ENCODE measurements at regions not wholly inside any gene's neighbourhood (a gene's known extent, or its start where the extent isn't known, plus 50 kb on each side); places are given as distances from the start of the nearest gene placed in this dataset.

DNA sequence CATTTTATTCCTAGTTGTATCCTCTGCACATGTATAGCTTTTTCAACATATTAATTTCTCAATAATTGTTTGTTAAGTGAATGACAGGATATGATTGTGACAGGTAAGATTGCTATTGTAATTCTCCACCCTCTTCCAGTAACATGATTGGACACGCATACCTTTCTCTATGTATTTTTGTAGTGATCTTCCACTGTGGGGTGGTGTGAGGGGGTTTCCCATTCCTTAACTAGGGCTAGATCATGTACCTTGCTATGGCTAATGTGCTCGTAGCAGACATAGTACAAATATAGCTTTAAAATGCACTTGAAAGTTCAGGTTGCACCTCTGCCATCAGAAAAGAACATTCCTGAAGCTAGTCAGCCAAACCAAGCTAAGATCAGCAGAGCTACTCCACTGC, 2392.8 kb upstream of the RAG2 start:
- no peaks in the 10 kb centered on the region for H3K27me3 ChIP-seq (ENCODE audit: insufficient read depth, low read length)
- H3K4me3 ChIP-seq (ENCODE audit: low read depth, low read length) = no peak overlapping the region
- H3K4me1 ChIP-seq (ENCODE audit: control insufficient read depth, insufficient read depth, low read length, unreplicated experiment) = no peaks in the 10 kb centered on the region
- H3K27ac ChIP-seq (ENCODE audit: low read depth, low read length) = no peak overlapping the region
- H3K36me3 ChIP-seq (ENCODE audit: insufficient read depth, low read length) = no peaks in the 10 kb centered on the region
- H2AFZ ChIP-seq (ENCODE audit: low read length, unreplicated experiment) = no peak overlapping the region
- H3K79me2 ChIP-seq (ENCODE audit: control insufficient read depth, insufficient read depth, low read length, unreplicated experiment) = no peaks in the 10 kb centered on the region

DNA sequence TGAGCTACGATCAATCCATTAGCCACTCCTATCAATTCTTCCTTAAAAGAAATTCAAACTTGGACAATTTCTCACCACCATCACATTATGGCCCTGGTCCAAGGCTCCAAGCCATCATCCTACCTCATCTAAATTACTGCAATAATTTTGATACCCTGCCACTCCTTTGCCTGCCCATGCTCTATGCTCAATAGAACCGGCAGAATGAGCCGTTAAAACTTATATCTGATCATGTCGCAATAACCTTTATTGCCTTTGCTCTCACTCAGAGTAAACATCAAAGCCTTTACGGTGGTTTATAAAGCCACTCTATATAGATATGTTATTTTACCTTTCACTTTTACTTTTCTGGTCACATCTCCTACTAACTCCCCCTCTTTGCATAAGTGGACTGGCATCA, 2392.1 kb upstream of the RAG2 start:
- Histone ChIP-seq H2AFZ (ENCODE audit: low read length, unreplicated experiment) (no peak overlapping the region), H3K4me1 (ENCODE audit: control insufficient read depth, insufficient read depth, low read length, unreplicated experiment) (no peaks in the 10 kb centered on the region), H3K27ac (ENCODE audit: low read depth, low read length) (no peak overlapping the region), H3K4me3 (ENCODE audit: low read depth, low read length) (no peak overlapping the region), H3K27me3 (ENCODE audit: insufficient read depth, low read length) (no peaks in the 10 kb centered on the region), H3K36me3 (ENCODE audit: insufficient read depth, low read length) (no peaks in the 10 kb centered on the region), H3K79me2 (ENCODE audit: control insufficient read depth, insufficient read depth, low read length, unreplicated experiment) (no peaks in the 10 kb centered on the region)

DNA sequence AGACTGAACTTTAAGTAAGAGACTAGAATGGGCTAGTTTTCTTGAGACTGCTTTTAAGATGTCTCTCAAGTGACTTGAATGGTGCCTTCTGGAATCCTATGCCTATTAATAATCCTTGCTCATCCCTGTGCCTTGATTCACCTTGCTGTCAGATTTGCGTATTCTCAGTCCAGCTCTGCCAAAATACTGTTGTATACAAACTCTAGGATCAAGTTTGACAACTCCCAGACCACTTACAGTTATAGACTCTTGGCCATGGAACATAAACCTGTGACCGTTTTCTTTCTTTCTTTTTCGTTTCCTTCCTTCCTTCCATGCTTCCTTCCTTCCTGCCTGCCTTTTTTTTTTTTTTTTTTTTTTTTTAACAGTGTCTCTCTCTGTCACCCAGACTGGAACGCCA, 2390.9 kb upstream of the RAG2 start:
- H3K27ac ChIP-seq (ENCODE audit: low read depth, low read length) = no peak overlapping the region
- H2AFZ ChIP-seq (ENCODE audit: low read length, unreplicated experiment) = no peak overlapping the region
- H3K27me3 ChIP-seq (ENCODE audit: insufficient read depth, low read length) = no peaks in the 10 kb centered on the region
- H3K4me1 ChIP-seq (ENCODE audit: control insufficient read depth, insufficient read depth, low read length, unreplicated experiment) = no peaks in the 10 kb centered on the region
- no peaks in the 10 kb centered on the region for H3K36me3 ChIP-seq (ENCODE audit: insufficient read depth, low read length)
- no peak overlapping the region for H3K4me3 ChIP-seq (ENCODE audit: low read depth, low read length)
- H3K79me2 ChIP-seq (ENCODE audit: control insufficient read depth, insufficient read depth, low read length, unreplicated experiment) = no peaks in the 10 kb centered on the region

DNA sequence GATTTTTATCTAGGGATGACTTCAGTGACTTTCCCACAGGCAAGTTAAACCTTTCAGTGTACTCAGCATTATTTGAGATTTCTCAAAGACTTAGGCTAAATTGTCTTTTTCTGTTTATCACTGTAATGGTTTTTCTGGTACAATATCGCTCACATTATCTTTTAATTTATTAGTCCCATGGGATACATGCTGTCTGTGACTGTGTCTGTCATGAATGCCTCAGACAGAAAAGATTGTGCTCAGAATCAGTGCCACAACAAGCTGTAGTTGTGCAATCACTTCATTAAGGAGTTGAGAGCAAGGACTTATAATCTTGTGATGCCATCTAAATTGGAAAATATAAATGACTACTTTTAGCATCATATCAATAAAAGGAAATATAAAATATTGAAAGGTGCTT, 2374.2 kb upstream of the RAG2 start:
- Histone ChIP-seq H3K4me3 (ENCODE audit: low read depth, low read length) (no peak overlapping the region), H3K4me1 (ENCODE audit: control insufficient read depth, insufficient read depth, low read length, unreplicated experiment) (no peaks in the 10 kb centered on the region), H2AFZ (ENCODE audit: low read length, unreplicated experiment) (no peak overlapping the region), H3K27me3 (ENCODE audit: insufficient read depth, low read length) (no peaks in the 10 kb centered on the region), H3K36me3 (ENCODE audit: insufficient read depth, low read length) (no peaks in the 10 kb centered on the region), H3K79me2 (ENCODE audit: control insufficient read depth, insufficient read depth, low read length, unreplicated experiment) (no peaks in the 10 kb centered on the region), H3K27ac (ENCODE audit: low read depth, low read length) (no peak overlapping the region)

DNA sequence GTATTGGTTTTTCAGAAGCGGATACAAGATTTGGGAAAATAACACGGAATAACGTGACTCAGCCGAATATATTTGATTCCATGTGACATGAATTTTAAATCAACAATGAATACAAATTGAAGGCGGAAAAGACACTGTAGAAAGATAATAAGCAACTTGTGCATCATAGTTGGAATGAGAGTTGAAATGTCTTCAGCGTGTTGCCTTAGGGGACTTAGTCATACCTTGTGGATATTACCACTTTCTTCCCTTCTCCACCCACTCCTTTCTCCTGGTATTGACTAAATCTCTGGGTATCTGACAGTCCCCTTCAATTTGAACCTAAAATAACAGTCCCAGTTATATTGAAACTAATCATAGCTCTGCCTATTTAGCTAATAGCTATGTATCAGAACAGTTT, 2373.1 kb upstream of the RAG2 start:
- Histone ChIP-seq H2AFZ (ENCODE audit: low read length, unreplicated experiment) (no peak overlapping the region), H3K79me2 (ENCODE audit: control insufficient read depth, insufficient read depth, low read length, unreplicated experiment) (no peaks in the 10 kb centered on the region), H3K27ac (ENCODE audit: low read depth, low read length) (no peak overlapping the region), H3K36me3 (ENCODE audit: insufficient read depth, low read length) (no peaks in the 10 kb centered on the region), H3K27me3 (ENCODE audit: insufficient read depth, low read length) (no peaks in the 10 kb centered on the region), H3K4me3 (ENCODE audit: low read depth, low read length) (no peak overlapping the region), H3K4me1 (ENCODE audit: control insufficient read depth, insufficient read depth, low read length, unreplicated experiment) (no peaks in the 10 kb centered on the region)

DNA sequence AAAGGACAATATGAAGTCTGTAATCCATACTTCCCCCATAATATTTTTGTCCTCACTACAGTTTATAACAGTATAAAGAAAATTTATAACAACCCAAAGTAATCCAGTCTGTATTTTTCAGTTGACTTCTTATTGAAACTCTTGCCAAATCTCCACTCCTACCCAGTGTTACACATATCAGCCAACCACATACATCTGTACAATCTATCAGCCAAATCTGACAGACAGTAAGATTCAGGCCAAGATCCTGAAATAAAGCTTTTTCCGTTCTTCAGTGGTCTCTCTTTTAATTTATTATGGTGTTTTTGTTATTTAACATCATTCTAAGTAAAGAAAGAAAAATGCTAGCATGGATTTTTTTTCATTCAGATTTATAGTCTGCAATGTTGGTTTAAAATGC, 2370.9 kb upstream of the RAG2 start:
- Histone ChIP-seq H3K27ac (ENCODE audit: low read depth, low read length) (no peak overlapping the region), H3K36me3 (ENCODE audit: insufficient read depth, low read length) (no peaks in the 10 kb centered on the region), H3K4me3 (ENCODE audit: low read depth, low read length) (no peak overlapping the region), H3K79me2 (ENCODE audit: control insufficient read depth, insufficient read depth, low read length, unreplicated experiment) (no peaks in the 10 kb centered on the region), H3K4me1 (ENCODE audit: control insufficient read depth, insufficient read depth, low read length, unreplicated experiment) (no peaks in the 10 kb centered on the region), H2AFZ (ENCODE audit: low read length, unreplicated experiment) (no peak overlapping the region), H3K27me3 (ENCODE audit: insufficient read depth, low read length) (no peaks in the 10 kb centered on the region)

DNA sequence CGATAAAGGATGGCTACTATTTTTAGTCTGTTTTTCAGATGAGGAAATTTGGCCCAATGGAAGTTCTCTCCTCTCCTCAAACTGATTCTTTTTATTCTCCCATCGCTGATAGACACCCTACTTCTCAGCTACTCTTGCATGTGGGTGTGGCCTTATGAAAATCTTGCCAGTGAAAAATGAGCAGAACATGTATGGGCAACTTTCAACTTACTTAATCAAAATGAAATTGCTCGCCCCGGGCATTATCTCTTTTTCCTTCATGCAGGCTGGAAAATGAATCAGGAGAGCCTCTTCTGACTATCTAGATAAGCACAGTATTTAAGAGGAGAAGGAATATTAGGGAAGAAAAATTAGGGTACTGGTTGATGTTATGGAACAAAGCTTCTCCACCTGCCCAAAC, 2354.7 kb upstream of the RAG2 start:
- Histone ChIP-seq H3K79me2 (ENCODE audit: control insufficient read depth, insufficient read depth, low read length, unreplicated experiment) (no peaks in the 10 kb centered on the region), H2AFZ (ENCODE audit: low read length, unreplicated experiment) (no peak overlapping the region), H3K4me3 (ENCODE audit: low read depth, low read length) (no peak overlapping the region), H3K27ac (ENCODE audit: low read depth, low read length) (no peak overlapping the region), H3K36me3 (ENCODE audit: insufficient read depth, low read length) (no peaks in the 10 kb centered on the region), H3K27me3 (ENCODE audit: insufficient read depth, low read length) (no peaks in the 10 kb centered on the region), H3K4me1 (ENCODE audit: control insufficient read depth, insufficient read depth, low read length, unreplicated experiment) (no peaks in the 10 kb centered on the region)

DNA sequence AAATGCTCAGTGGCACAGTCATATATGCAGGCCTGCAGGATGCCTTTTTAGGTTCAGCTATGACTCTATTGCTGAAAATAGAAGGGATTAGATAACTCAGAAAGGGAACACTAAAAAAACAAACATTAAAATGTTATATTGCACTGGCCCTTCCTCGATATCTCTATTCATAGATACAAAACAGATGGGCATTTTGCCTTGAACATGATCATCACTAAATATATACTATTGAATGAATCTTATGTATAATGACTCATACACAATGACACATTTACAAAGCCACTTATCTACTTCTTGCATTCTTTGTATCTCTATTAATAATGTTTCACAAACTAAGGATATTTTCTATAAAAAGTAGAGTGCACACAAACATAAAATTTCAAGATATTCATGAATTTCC, 2352.8 kb upstream of the RAG2 start:
- Histone ChIP-seq H3K4me3 (ENCODE audit: low read depth, low read length) (no peak overlapping the region), H3K36me3 (ENCODE audit: insufficient read depth, low read length) (no peaks in the 10 kb centered on the region), H2AFZ (ENCODE audit: low read length, unreplicated experiment) (no peak overlapping the region), H3K27ac (ENCODE audit: low read depth, low read length) (no peak overlapping the region), H3K4me1 (ENCODE audit: control insufficient read depth, insufficient read depth, low read length, unreplicated experiment) (no peaks in the 10 kb centered on the region), H3K27me3 (ENCODE audit: insufficient read depth, low read length) (no peaks in the 10 kb centered on the region), H3K79me2 (ENCODE audit: control insufficient read depth, insufficient read depth, low read length, unreplicated experiment) (no peaks in the 10 kb centered on the region)

DNA sequence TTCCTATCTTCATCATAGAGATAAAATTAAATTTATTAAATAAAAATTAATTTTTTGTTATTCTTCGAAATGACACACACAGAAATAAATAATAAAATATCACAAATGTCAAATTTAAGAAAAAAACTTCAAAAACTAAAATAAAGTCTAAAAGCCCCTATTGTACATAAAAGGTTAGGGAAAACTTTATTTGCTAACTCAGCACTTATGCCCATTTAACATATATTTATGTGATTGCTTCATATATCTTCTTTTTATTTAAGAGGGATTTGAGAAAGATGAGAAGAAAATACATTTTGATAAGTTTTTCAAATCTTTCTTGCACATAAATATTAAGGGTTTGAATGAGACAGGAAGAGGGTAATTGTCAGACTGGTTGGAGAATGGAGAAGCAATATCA, 2350.4 kb upstream of the RAG2 start:
- Histone ChIP-seq H2AFZ (ENCODE audit: low read length, unreplicated experiment) (no peak overlapping the region), H3K27ac (ENCODE audit: low read depth, low read length) (no peak overlapping the region), H3K36me3 (ENCODE audit: insufficient read depth, low read length) (no peaks in the 10 kb centered on the region), H3K79me2 (ENCODE audit: control insufficient read depth, insufficient read depth, low read length, unreplicated experiment) (no peaks in the 10 kb centered on the region), H3K27me3 (ENCODE audit: insufficient read depth, low read length) (no peaks in the 10 kb centered on the region), H3K4me1 (ENCODE audit: control insufficient read depth, insufficient read depth, low read length, unreplicated experiment) (no peaks in the 10 kb centered on the region), H3K4me3 (ENCODE audit: low read depth, low read length) (no peak overlapping the region)

DNA sequence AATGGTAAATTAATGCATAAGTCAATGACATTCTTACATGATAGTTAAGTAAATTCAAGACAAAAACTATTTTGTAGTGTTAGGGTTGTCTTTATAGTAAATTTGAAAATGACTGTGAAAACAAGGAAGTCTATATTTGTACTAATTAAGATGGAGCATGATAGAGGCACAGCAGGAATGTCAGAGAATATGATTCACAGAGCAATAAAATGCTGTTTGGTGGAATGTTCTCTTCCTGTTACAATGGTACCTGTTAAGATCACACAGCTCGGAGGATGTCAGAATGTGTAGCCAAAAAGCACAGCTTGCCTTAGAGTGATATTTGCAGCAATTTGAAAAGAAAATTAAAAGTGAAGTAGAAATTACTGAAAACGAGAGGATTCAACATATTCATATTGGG, 2339.7 kb upstream of the RAG2 start:
- Histone ChIP-seq H3K36me3 (ENCODE audit: insufficient read depth, low read length) (no peaks in the 10 kb centered on the region), H3K27ac (ENCODE audit: low read depth, low read length) (no peak overlapping the region), H2AFZ (ENCODE audit: low read length, unreplicated experiment) (no peak overlapping the region), H3K27me3 (ENCODE audit: insufficient read depth, low read length) (no peaks in the 10 kb centered on the region), H3K4me3 (ENCODE audit: low read depth, low read length) (no peak overlapping the region), H3K4me1 (ENCODE audit: control insufficient read depth, insufficient read depth, low read length, unreplicated experiment) (no peaks in the 10 kb centered on the region), H3K79me2 (ENCODE audit: control insufficient read depth, insufficient read depth, low read length, unreplicated experiment) (no peaks in the 10 kb centered on the region)

DNA sequence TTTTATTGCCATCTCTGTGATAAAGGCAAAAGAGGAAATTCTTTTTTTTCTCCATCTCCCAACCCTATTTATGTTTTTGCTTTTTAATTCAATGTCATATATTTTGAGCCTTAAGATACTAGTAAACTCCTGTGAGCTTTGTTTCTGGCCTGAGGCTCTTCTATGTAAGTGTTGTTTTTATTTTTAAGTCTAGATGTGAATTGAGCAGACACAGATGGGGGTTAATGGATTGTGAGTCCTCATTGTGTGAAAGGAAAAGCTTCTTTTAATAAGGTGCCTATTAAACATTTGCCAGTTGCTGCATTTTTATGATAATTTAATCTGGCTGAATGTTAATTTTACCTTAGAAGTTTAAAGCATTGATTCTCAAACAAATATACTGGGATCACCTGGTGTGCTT, 2337.9 kb upstream of the RAG2 start:
- Histone ChIP-seq H2AFZ (ENCODE audit: low read length, unreplicated experiment) (no peak overlapping the region), H3K27ac (ENCODE audit: low read depth, low read length) (no peak overlapping the region), H3K27me3 (ENCODE audit: insufficient read depth, low read length) (no peaks in the 10 kb centered on the region), H3K36me3 (ENCODE audit: insufficient read depth, low read length) (no peaks in the 10 kb centered on the region), H3K4me3 (ENCODE audit: low read depth, low read length) (no peak overlapping the region), H3K79me2 (ENCODE audit: control insufficient read depth, insufficient read depth, low read length, unreplicated experiment) (no peaks in the 10 kb centered on the region), H3K4me1 (ENCODE audit: control insufficient read depth, insufficient read depth, low read length, unreplicated experiment) (no peaks in the 10 kb centered on the region)

DNA sequence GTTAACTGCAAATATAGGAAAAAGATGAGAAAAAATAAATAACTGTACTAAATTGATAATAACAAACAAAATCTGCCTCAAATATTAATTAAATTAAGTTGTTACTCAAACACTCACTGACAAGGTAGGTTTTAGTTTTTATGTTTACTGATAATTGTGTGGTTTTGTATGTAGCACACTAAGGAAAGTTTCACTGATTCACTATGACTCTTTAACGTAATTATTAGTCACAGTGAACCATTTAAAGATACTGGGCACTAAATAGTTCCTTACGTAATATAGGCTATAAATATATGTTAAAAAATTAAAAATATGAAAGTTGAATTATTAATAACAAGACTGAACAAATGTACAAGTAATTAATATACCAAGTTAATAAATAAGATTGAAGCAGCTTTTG, 2330.0 kb upstream of the RAG2 start:
- H2AFZ ChIP-seq (ENCODE audit: low read length, unreplicated experiment) = no peak overlapping the region
- no peaks in the 10 kb centered on the region for H3K79me2 ChIP-seq (ENCODE audit: control insufficient read depth, insufficient read depth, low read length, unreplicated experiment)
- H3K36me3 ChIP-seq (ENCODE audit: insufficient read depth, low read length) = no peaks in the 10 kb centered on the region
- no peaks in the 10 kb centered on the region for H3K4me1 ChIP-seq (ENCODE audit: control insufficient read depth, insufficient read depth, low read length, unreplicated experiment)
- H3K4me3 ChIP-seq (ENCODE audit: low read depth, low read length) = no peak overlapping the region
- H3K27ac ChIP-seq (ENCODE audit: low read depth, low read length) = no peak overlapping the region
- no peaks in the 10 kb centered on the region for H3K27me3 ChIP-seq (ENCODE audit: insufficient read depth, low read length)
